T-helper 17 cell (primary cell): ENCODE measurements at regions not wholly inside any gene's neighbourhood (a gene's known extent, or its start where the extent isn't known, plus 50 kb on each side); places are given as distances from the start of the nearest gene placed in this dataset.
"Not testable (repeated sequence)": the region's sequence is repeated elsewhere in the genome, so short reads cannot be mapped to it uniquely, and the experiment has no call there.

ENCODE experiments used
- ATAC-seq: fragments of 150-1000 bp; cut with Tn5 transposase; 2 replicates; pipeline ENCODE4 v1.10.0; 2021; ENCODE audit warnings: mild to moderate bottlenecking, moderate library complexity
- DNase-seq, 3 donors: peaks; one replicate each; pipeline versions ENCODE4 v3.0.0 to v3.0.0-alpha.2; 2020 to 2021
- H3K9me3 ChIP-seq: one replicate; pipeline ENCODE4 v1.7.0; 2013; ENCODE audit warnings: low read length, mild to moderate bottlenecking; ENCODE audit not compliant: control insufficient read depth, poor library complexity, severe bottlenecking
- H3K27ac Mint-ChIP-seq: one replicate; pipeline ENCODE4 v1.8.0; 2022; ENCODE audit warnings: mild to moderate bottlenecking, moderate library complexity, mixed read lengths
- H3K27me3 Mint-ChIP-seq: one replicate; pipeline ENCODE4 v1.8.0; 2022; ENCODE audit warnings: mixed read lengths
- H3K36me3 Mint-ChIP-seq: one replicate; pipeline ENCODE4 v1.8.0; 2022; ENCODE audit warnings: low read depth, mixed read lengths
- H3K4me1 Mint-ChIP-seq: one replicate; pipeline ENCODE4 v1.8.0; 2022; ENCODE audit warnings: mild to moderate bottlenecking, mixed read lengths
- H3K4me3 Mint-ChIP-seq: one replicate; pipeline ENCODE4 v1.8.0; 2022; ENCODE audit warnings: mild to moderate bottlenecking, moderate library complexity, mixed read lengths

- H3K27me3 Mint-ChIP-seq, result peaks cover 21% of the 10 kb centered on the region
- not testable (repeated sequence) for ATAC-seq, H3K36me3 Mint-ChIP-seq, H3K4me1 Mint-ChIP-seq, DNase-seq, H3K9me3 ChIP-seq, H3K4me3 Mint-ChIP-seq, H3K27ac Mint-ChIP-seq
Measured at GRCh38 chr10:26919156-26919860, 58.5 kb upstream of the ABI1 start.

DNA sequence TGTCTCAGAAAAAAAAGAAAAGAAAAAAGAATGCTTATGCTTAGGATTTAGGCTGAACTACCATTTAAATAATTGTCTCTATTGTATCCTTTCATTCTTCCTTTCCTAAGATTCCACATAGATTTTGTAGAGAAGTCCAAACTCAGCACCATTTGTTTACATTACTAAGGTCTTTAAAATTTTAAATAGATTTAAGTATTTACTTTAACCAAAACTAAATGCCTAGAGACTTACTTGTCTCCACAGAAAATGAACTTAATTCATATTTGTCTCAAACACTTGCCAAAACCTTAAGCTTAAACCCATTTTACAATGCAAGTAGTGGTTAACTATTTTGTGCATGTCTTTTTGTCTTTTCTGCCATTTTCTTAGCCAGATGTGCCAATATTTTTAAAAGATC, 54.1 kb upstream of the ABI1 start:
- no peaks in the 10 kb centered on the region for H3K9me3 ChIP-seq
- Mint-ChIP-seq H3K4me1 (peaks cover 2% of the 10 kb centered on the region), H3K36me3 (no peaks in the 10 kb centered on the region), H3K4me3 (no peak overlapping the region), H3K27ac (no peak overlapping the region), H3K27me3 (peaks cover 15% of the 10 kb centered on the region)
- DNase-seq (no peak), ATAC-seq (no peak)

- H3K4me1 Mint-ChIP-seq, result peaks cover 2% of the 10 kb centered on the region
- H3K27me3 Mint-ChIP-seq, result peaks cover 10% of the 10 kb centered on the region
- H3K27ac Mint-ChIP-seq, result no peak overlapping the region
- H3K36me3 Mint-ChIP-seq, result no peaks in the 10 kb centered on the region
- no peak overlapping the region for H3K4me3 Mint-ChIP-seq
- no peak for DNase-seq
- H3K9me3 ChIP-seq, result no peaks in the 10 kb centered on the region
- ATAC-seq, result no peak
Measured at GRCh38 chr10:26911811-26912461, 51.2 kb upstream of the ABI1 start.
